ENCODE measurements at regions not wholly inside any gene's neighbourhood (a gene's known extent, or its start where the extent isn't known, plus 50 kb on each side); places are given as distances from the start of the nearest gene placed in this dataset.

DNA sequence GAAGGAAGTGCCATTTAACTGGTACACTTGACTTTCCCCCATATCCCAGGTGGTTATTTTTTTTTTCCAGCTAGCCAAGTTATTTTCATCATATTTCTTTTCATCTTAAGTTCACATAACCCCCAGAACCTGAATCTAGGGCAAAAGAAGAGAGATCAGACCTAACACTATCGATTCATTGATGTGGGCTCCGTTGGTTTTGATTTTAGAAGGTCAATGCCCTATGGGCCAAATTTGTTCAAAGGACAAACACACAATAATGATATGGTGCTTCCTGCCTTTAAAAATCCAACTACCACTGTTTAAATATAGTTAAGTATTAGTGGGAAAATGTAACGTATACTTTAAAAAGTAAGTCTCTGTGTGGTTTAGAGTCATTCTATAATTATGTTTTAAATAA lies 665.7 kb downstream of the ZNF674 start (continued):
- TF ChIP-seq, protein P1, sequence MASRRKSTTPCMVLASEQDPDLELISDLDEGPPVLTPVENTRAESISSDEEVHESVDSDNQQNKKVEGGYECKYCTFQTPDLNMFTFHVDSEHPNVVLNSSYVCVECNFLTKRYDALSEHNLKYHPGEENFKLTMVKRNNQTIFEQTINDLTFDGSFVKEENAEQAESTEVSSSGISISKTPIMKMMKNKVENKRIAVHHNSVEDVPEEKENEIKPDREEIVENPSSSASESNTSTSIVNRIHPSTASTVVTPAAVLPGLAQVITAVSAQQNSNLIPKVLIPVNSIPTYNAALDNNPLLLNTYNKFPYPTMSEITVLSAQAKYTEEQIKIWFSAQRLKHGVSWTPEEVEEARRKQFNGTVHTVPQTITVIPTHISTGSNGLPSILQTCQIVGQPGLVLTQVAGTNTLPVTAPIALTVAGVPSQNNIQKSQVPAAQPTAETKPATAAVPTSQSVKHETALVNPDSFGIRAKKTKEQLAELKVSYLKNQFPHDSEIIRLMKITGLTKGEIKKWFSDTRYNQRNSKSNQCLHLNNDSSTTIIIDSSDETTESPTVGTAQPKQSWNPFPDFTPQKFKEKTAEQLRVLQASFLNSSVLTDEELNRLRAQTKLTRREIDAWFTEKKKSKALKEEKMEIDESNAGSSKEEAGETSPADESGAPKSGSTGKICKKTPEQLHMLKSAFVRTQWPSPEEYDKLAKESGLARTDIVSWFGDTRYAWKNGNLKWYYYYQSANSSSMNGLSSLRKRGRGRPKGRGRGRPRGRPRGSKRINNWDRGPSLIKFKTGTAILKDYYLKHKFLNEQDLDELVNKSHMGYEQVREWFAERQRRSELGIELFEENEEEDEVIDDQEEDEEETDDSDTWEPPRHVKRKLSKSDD (conservative IDR thresholded peaks at IDR 0.05; ENCODE audit: low read length), result no peak
- TF ChIP-seq, protein P2, sequence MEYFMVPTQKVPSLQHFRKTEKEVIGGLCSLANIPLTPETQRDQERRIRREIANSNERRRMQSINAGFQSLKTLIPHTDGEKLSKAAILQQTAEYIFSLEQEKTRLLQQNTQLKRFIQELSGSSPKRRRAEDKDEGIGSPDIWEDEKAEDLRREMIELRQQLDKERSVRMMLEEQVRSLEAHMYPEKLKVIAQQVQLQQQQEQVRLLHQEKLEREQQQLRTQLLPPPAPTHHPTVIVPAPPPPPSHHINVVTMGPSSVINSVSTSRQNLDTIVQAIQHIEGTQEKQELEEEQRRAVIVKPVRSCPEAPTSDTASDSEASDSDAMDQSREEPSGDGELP (CRISPR knock-in tag; IDR thresholded peaks at IDR 0.05; ENCODE audit: borderline replicate concordance), result no peak
- TF ChIP-seq, protein P3, sequence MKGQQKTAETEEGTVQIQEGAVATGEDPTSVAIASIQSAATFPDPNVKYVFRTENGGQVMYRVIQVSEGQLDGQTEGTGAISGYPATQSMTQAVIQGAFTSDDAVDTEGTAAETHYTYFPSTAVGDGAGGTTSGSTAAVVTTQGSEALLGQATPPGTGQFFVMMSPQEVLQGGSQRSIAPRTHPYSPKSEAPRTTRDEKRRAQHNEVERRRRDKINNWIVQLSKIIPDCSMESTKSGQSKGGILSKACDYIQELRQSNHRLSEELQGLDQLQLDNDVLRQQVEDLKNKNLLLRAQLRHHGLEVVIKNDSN (CRISPR knock-in tag; IDR thresholded peaks at IDR 0.05), result no peak
- TF ChIP-seq U2AF2 (optimal IDR thresholded peaks at IDR 0.05; ENCODE audit: low read depth, low read length) (no peak), ZNF217 (CRISPR knock-in tag; IDR thresholded peaks at IDR 0.05) (no peak), ZFP36 (IDR thresholded peaks at IDR 0.05; ENCODE audit: low read depth, low read length, partially characterized antibody) (no peak), ESRRA (IDR thresholded peaks at IDR 0.05; ENCODE audit: borderline replicate concordance, low read depth) (no peak), HSF4 (CRISPR knock-in tag; IDR thresholded peaks at IDR 0.05; ENCODE audit: borderline replicate concordance) (no peak), RBFOX2 (IDR thresholded peaks at IDR 0.05; ENCODE audit: low read depth, low read length) (no peak), HDGF (IDR thresholded peaks at IDR 0.05) (no peak), EZH2 (IDR thresholded peaks at IDR 0.05; ENCODE audit: borderline replicate concordance, low read depth, low read length) (no peak)
- TF ChIP-seq, protein P4, sequence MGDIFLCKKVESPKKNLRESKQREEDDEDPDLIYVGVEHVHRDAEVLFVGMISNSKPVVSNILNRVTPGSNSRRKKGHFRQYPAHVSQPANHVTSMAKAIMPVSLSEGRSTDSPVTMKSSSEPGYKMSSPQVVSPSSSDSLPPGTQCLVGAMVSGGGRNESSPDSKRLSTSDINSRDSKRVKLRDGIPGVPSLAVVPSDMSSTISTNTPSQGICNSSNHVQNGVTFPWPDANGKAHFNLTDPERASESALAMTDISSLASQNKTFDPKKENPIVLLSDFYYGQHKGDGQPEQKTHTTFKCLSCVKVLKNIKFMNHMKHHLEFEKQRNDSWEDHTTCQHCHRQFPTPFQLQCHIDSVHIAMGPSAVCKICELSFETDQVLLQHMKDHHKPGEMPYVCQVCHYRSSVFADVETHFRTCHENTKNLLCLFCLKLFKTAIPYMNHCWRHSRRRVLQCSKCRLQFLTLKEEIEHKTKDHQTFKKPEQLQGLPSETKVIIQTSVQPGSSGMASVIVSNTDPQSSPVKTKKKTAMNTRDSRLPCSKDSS (IDR thresholded peaks at IDR 0.05; ENCODE audit: low read depth, partially characterized antibody), result no peak
